ENCODE measurements at regions not wholly inside any gene's neighbourhood (a gene's known extent, or its start where the extent isn't known, plus 50 kb on each side); places are given as distances from the start of the nearest gene placed in this dataset.

DNA sequence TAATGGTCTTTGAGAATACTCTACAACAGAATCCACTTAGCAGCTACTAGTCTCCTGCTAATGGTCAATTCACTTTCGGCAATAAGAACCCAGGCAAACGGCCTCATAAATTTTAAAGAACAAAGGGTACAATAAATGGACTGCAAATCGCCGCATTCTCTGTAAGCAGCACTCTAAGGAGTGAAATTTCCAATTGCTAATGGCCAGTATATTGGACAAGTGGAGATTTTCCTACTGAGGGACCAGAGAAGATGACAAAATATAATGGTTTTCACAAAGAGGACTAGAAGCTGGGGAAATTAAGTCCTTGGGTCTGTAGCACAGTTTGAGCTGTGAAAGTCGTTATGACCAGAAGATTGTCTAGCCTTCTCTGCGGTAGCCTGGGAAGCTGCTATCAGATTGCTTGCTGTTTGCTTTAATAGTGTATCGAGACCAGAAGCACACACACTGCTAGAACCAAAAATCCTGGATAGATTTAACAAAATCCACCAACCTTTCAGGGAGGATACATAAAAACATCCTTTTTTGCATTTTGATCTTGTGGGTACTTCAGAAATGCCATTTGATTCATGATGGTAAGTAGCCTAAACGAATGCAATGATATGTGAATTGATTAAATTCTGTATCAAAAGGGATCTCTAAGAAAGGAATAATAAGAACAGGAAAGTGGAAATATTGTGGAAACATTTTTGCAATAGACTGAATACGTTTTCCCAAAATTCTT lies 53.6 kb upstream of the ATP8B1 start:
- Mint-ChIP-seq H3K27ac (no peak overlapping the region), H3K36me3 (no peaks in the 10 kb centered on the region), H3K4me3 (no peak overlapping the region), H3K27me3 (no peaks in the 10 kb centered on the region), H3K9me3 (no peaks in the 10 kb centered on the region), H3K4me1 (no peaks in the 10 kb centered on the region)
- CTCF ChIA-PET: interaction anchor here (1.1 kb wide), 1 partner anchor 25 kb away, joined by 5 read pairs; no protein-coding TSS in a partner anchor
- no peak for DNase-seq

DNA sequence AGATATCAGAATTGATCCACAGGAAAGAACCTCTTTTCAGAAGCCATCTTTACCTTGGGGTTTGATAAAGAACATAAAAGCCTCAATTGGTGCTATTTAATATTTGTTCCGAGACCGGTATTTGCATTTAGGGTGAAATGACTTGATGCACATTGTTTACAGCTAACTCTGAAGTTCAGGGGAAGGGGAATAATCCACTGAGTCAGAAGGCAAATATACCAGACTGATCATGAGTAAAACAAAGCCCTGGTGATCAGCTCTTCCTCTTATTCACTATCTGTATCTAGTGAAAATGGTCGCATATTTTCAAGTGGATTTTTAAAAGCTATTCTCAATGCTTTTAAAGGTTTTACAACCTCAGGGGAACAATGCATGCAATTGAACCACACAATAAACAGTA lies 53.0 kb upstream of the ATP8B1 start:
- Mint-ChIP-seq H3K27ac (no peak overlapping the region), H3K4me3 (no peak overlapping the region), H3K9me3 (no peaks in the 10 kb centered on the region), H3K4me1 (no peaks in the 10 kb centered on the region), H3K27me3 (no peaks in the 10 kb centered on the region), H3K36me3 (no peaks in the 10 kb centered on the region)
- DNase-seq: no peak
- CTCF ChIA-PET: interaction anchor here (1.1 kb wide), 1 partner anchor 26 kb away, joined by 5 read pairs; no protein-coding TSS in a partner anchor

DNA sequence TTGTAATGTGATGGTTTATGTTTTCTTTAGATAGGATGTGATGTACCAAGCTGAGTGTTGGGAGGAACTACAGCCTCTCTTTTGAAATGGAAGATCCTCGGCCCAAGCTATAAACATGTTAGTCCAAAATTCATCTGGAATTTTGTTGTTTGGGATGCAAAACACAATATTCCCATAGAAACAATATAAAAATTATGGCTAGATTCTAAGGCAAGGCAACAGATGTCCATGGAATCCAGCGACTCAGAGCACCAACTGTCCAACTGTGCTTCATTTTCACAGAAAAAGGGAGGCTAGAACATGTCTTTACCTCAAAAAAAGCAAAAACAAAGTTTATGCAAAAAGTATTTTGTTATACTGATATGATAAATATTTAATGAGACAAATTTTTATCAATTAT lies 52.4 kb upstream of the ATP8B1 start:
- CTCF ChIA-PET: interaction anchor here (1.1 kb wide), 1 partner anchor 27 kb away, joined by 5 read pairs; no protein-coding TSS in a partner anchor
- H3K36me3 Mint-ChIP-seq: no peaks in the 10 kb centered on the region

GRCh38 chr18:57854726-57855125 lies 51.6 kb upstream of the ATP8B1 start:
- CTCF ChIA-PET: interaction anchor here (0.6 kb wide), 1 partner anchor 29 kb away, joined by 3 read pairs; no protein-coding TSS in a partner anchor
- Mint-ChIP-seq H3K36me3 (no peaks in the 10 kb centered on the region), H3K4me3 (no peak overlapping the region), H3K9me3 (no peaks in the 10 kb centered on the region), H3K27me3 (peaks cover 5% of the 10 kb centered on the region), H3K4me1 (no peaks in the 10 kb centered on the region), H3K27ac (no peak overlapping the region)
- DNase-seq: no peak

More for the DNA sequence above, 52.4 kb upstream of the ATP8B1 start:
- no peak for DNase-seq
- Mint-ChIP-seq H3K27me3 (no peaks in the 10 kb centered on the region), H3K9me3 (no peaks in the 10 kb centered on the region), H3K4me3 (no peak overlapping the region), H3K4me1 (no peaks in the 10 kb centered on the region), H3K27ac (no peak overlapping the region)

GRCh38 chr18:57853864-57854263 lies 50.7 kb upstream of the ATP8B1 start:
- CTCF ChIA-PET: no interaction called here
- Mint-ChIP-seq H3K27ac (no peak overlapping the region), H3K4me1 (no peaks in the 10 kb centered on the region), H3K27me3 (peaks cover 5% of the 10 kb centered on the region), H3K36me3 (no peaks in the 10 kb centered on the region), H3K9me3 (no peaks in the 10 kb centered on the region), H3K4me3 (no peak overlapping the region)
- no peak for DNase-seq

GRCh38 chr18:57853133-57853532 lies 50.0 kb upstream of the ATP8B1 start:
- no peaks in the 10 kb centered on the region for H3K36me3 Mint-ChIP-seq
- no peak for DNase-seq
- no peak overlapping the region for H3K4me3 Mint-ChIP-seq
- CTCF ChIA-PET: no interaction called here
- no peaks in the 10 kb centered on the region for H3K9me3 Mint-ChIP-seq
- no peaks in the 10 kb centered on the region for H3K4me1 Mint-ChIP-seq
- H3K27me3 Mint-ChIP-seq: peaks cover 5% of the 10 kb centered on the region
- H3K27ac Mint-ChIP-seq: no peak overlapping the region
